NB4 (cell line): ENCODE measurements at regions not wholly inside any gene's neighbourhood (a gene's known extent, or its start where the extent isn't known, plus 50 kb on each side); places are given as distances from the start of the nearest gene placed in this dataset.

Source experiments
- DNase-seq: peaks from one replicate; pipeline ENCODE4 v3.0.0; 2010; ENCODE audit warnings: low read depth
- H3K4me3 ChIP-seq: one replicate; pipeline ENCODE4 v1.5.1; 2011; ENCODE audit warnings: mild to moderate bottlenecking, low read depth, low read length, moderate library complexity
- CTCF ChIP-seq: IDR thresholded peaks from one replicate; pipeline ENCODE4 v1.5.1; 2012; ENCODE audit warnings: low read depth, low read length
- MAX ChIP-seq: IDR thresholded peaks from 2 replicates; pipeline ENCODE4 v1.6.1; 2011; ENCODE audit warnings: low read depth, low read length
- MYC ChIP-seq: IDR thresholded peaks from 2 replicates; pipeline ENCODE4 v1.6.1; 2011; ENCODE audit warnings: low read depth, low read length
- POLR2A ChIP-seq: IDR thresholded peaks from 2 replicates; pipeline ENCODE4 v1.6.1; 2011; ENCODE audit warnings: mild to moderate bottlenecking; ENCODE audit not compliant: insufficient read length; ENCODE audit errors: extremely low read depth

GRCh38 chr14:44759277-44759676 lies 202.5 kb downstream of the KLHL28 start:
- H3K4me3 ChIP-seq: no peak overlapping the region
- TF ChIP-seq MYC (no peak), POLR2A (no peak), CTCF (no peak), MAX (no peak)
- no peak for DNase-seq

- DNase-seq: no peak
- TF ChIP-seq CTCF: no peak
- TF ChIP-seq MAX: no peak
- TF ChIP-seq POLR2A: no peak
- TF ChIP-seq MYC: no peak
- no peak overlapping the region for H3K4me3 ChIP-seq
Observed at GRCh38 chr14:44756554-44756953, 205.2 kb downstream of the KLHL28 start.

- no peak overlapping the region for H3K4me3 ChIP-seq
- DNase-seq: no peak
- TF ChIP-seq MYC (no peak), MAX (no peak), POLR2A (no peak), CTCF (no peak)
Observed at GRCh38 chr14:44745371-44745770, 216.4 kb downstream of the KLHL28 start.

GRCh38 chr14:44742202-44742601 lies 219.5 kb downstream of the KLHL28 start:
- no peak for DNase-seq
- TF ChIP-seq MAX (no peak), MYC (no peak), CTCF (no peak), POLR2A (no peak)
- no peak overlapping the region for H3K4me3 ChIP-seq

GRCh38 chr14:44741431-44741830 lies 220.3 kb downstream of the KLHL28 start:
- no peak for DNase-seq
- TF ChIP-seq POLR2A (no peak), CTCF (no peak), MYC (no peak), MAX (no peak)
- H3K4me3 ChIP-seq: no peak overlapping the region

- TF ChIP-seq POLR2A (no peak), MYC (no peak), MAX (no peak), CTCF (no peak)
- H3K4me3 ChIP-seq: no peak overlapping the region
- no peak for DNase-seq
Observed at GRCh38 chr14:44736326-44736725, 225.4 kb downstream of the KLHL28 start.
